K562 (cell line): ENCODE measurements at regions not wholly inside any gene's neighbourhood (a gene's known extent, or its start where the extent isn't known, plus 50 kb on each side); places are given as distances from the start of the nearest gene placed in this dataset.

Experiments used
- ELF2 ChIP-seq: fragments of 250-450 bp; sonication (Bioruptor Pico); IDR thresholded peaks from 2 replicates; pipeline ENCODE4 v1.5.0; 2021; ENCODE audit warnings: mild to moderate bottlenecking
- ESRRA ChIP-seq: fragments of 450-650 bp; IDR thresholded peaks from 2 replicates; pipeline ENCODE4 v1.6.1; 2014; ENCODE audit warnings: low read depth, mild to moderate bottlenecking, moderate library complexity, borderline replicate concordance
- L3MBTL2 ChIP-seq: fragments of 450-650 bp; IDR thresholded peaks from 2 replicates; pipeline ENCODE4 v1.6.1; 2016; ENCODE audit warnings: mild to moderate bottlenecking, moderate library complexity
- MAX ChIP-seq: sonication (generic); formaldehyde crosslinking; IDR thresholded peaks from 2 replicates; pipeline ENCODE4 v1.9.0; 2022; ENCODE audit warnings: mild to moderate bottlenecking, missing genetic modification reagents
- POLR2A ChIP-seq: fragments of 450-650 bp; conservative IDR thresholded peaks from 2 replicates; pipeline ENCODE4 v1.6.1; 2016
- POLR2AphosphoS5 ChIP-seq: IDR thresholded peaks from 2 replicates; pipeline ENCODE4 v1.6.1; 2011; ENCODE audit warnings: mild to moderate bottlenecking, low read depth, low read length, moderate library complexity; ENCODE audit not compliant: control insufficient read depth, insufficient read depth
- RBM22 ChIP-seq: fragments of 200-400 bp; formaldehyde crosslinking; IDR thresholded peaks from 2 replicates; pipeline ENCODE4 v1.6.1; 2018; ENCODE audit warnings: low read length, low read depth; ENCODE audit not compliant: poor library complexity, severe bottlenecking
- RNF2 ChIP-seq: sonication (generic); IDR thresholded peaks from 2 replicates; pipeline ENCODE4 v1.6.1; 2016
- TEAD4 ChIP-seq, 2 experiments: sonication (generic) in 1 of 2; formaldehyde crosslinking in 1 of 2; IDR thresholded peaks; 2 replicates each; pipeline versions ENCODE4 v1.6.1 to v1.8.0; 2012 to 2022; ENCODE audit warnings: borderline replicate concordance in 1 of 2, inconsistent platforms in 1 of 2, low read length in 1 of 2, mild to moderate bottlenecking in 1 of 2, missing genetic modification reagents in 1 of 2
- ZKSCAN1 ChIP-seq: fragments of 150-350 bp; IDR thresholded peaks from 2 replicates; pipeline ENCODE4 v1.6.1; 2016; ENCODE audit warnings: low read depth, low read length
- TF ChIP-seq, protein P1 (sequence below): sonication (generic); formaldehyde crosslinking; IDR thresholded peaks from 2 replicates; pipeline ENCODE4 v1.8.0; 2022; ENCODE audit warnings: mild to moderate bottlenecking, missing genetic modification reagents
- TF ChIP-seq, protein P2 (sequence below), 3 experiments: IDR thresholded peaks in 2 of 3; conservative IDR thresholded peaks in 1 of 3; 2 replicates each; pipeline ENCODE4 v1.5.1; 2011 to 2012; ENCODE audit warnings: low read length in 3 of 3, mild to moderate bottlenecking in 3 of 3, control low read depth in 2 of 3, improper control_type of control experiment in 1 of 3, inconsistent platforms in 1 of 3, low read depth in 1 of 3, mixed read lengths in 1 of 3, moderate library complexity in 1 of 3; ENCODE audit not compliant: insufficient read depth in 2 of 3
- TF ChIP-seq, protein P3 (sequence below): sonication (generic); formaldehyde crosslinking; IDR thresholded peaks from 2 replicates; pipeline ENCODE4 v1.8.1; 2023; ENCODE audit warnings: mild to moderate bottlenecking, missing genetic modification reagents
- TF ChIP-seq, protein P4 (sequence below): sonication (generic); formaldehyde crosslinking; IDR thresholded peaks from 2 replicates; pipeline ENCODE4 v1.5.0; 2020; ENCODE audit warnings: missing genetic modification reagents

DNA sequence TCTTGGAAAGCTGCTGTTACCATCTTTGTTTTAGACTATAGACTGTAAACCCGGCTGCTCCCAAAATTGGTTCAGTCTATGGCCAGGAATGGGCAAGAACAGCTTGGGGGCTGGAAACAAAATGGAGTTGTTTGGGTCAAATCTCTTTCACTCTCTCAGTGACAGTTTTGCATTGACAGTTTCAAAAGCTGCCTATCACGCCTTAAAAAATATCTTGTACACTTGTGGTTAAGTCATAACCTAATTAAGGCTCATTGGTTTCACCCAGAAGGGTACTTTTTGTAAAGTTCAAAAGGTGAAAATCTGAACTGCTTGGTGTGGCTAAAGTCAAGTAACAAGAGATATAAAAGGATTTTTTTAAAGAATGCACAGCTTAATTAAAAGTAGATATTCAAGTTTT, 76.1 kb upstream of the PRL start:
- TF ChIP-seq ZKSCAN1 (no peak), ESRRA (no peak), POLR2A (no peak), RNF2 (no peak), L3MBTL2 (no peak), ELF2 (CRISPR knock-in tag) (no peak), TEAD4 (IDR thresholded peaks at IDR 0.05; ENCODE audit: low read length) (no peak), TEAD4 (CRISPR knock-in tag; IDR thresholded peaks at IDR 0.05; ENCODE audit: borderline replicate concordance) (no peak), POLR2AphosphoS5 (no peak), MAX (CRISPR knock-in tag) (no peak), RBM22 (no peak)
- TF ChIP-seq, protein P1, sequence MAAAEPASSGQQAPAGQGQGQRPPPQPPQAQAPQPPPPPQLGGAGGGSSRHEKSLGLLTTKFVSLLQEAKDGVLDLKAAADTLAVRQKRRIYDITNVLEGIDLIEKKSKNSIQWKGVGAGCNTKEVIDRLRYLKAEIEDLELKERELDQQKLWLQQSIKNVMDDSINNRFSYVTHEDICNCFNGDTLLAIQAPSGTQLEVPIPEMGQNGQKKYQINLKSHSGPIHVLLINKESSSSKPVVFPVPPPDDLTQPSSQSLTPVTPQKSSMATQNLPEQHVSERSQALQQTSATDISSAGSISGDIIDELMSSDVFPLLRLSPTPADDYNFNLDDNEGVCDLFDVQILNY = no peak
- TF ChIP-seq, protein P2, sequence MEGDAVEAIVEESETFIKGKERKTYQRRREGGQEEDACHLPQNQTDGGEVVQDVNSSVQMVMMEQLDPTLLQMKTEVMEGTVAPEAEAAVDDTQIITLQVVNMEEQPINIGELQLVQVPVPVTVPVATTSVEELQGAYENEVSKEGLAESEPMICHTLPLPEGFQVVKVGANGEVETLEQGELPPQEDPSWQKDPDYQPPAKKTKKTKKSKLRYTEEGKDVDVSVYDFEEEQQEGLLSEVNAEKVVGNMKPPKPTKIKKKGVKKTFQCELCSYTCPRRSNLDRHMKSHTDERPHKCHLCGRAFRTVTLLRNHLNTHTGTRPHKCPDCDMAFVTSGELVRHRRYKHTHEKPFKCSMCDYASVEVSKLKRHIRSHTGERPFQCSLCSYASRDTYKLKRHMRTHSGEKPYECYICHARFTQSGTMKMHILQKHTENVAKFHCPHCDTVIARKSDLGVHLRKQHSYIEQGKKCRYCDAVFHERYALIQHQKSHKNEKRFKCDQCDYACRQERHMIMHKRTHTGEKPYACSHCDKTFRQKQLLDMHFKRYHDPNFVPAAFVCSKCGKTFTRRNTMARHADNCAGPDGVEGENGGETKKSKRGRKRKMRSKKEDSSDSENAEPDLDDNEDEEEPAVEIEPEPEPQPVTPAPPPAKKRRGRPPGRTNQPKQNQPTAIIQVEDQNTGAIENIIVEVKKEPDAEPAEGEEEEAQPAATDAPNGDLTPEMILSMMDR (IDR thresholded peaks at IDR 0.05 in 2 of 3, conservative IDR thresholded peaks at IDR 0.05 in 1 of 3; ENCODE audit: insufficient read depth in 2 of 3, low read depth in 1 of 3, low read length in 3 of 3) = no peak
- TF ChIP-seq, protein P3, sequence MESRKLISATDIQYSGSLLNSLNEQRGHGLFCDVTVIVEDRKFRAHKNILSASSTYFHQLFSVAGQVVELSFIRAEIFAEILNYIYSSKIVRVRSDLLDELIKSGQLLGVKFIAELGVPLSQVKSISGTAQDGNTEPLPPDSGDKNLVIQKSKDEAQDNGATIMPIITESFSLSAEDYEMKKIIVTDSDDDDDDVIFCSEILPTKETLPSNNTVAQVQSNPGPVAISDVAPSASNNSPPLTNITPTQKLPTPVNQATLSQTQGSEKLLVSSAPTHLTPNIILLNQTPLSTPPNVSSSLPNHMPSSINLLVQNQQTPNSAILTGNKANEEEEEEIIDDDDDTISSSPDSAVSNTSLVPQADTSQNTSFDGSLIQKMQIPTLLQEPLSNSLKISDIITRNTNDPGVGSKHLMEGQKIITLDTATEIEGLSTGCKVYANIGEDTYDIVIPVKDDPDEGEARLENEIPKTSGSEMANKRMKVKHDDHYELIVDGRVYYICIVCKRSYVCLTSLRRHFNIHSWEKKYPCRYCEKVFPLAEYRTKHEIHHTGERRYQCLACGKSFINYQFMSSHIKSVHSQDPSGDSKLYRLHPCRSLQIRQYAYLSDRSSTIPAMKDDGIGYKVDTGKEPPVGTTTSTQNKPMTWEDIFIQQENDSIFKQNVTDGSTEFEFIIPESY (CRISPR knock-in tag) = no peak
- TF ChIP-seq, protein P4, sequence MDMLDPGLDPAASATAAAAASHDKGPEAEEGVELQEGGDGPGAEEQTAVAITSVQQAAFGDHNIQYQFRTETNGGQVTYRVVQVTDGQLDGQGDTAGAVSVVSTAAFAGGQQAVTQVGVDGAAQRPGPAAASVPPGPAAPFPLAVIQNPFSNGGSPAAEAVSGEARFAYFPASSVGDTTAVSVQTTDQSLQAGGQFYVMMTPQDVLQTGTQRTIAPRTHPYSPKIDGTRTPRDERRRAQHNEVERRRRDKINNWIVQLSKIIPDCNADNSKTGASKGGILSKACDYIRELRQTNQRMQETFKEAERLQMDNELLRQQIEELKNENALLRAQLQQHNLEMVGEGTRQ = no peak
